Nephron (organoid): ENCODE measurements at regions not wholly inside any gene's neighbourhood (a gene's known extent, or its start where the extent isn't known, plus 50 kb on each side); places are given as distances from the start of the nearest gene placed in this dataset.

ENCODE experiments used
- H3K27ac Mint-ChIP-seq, 3 experiments: 2 replicates each; pipeline ENCODE4 v1.8.0; 2020; ENCODE audit warnings: mixed read lengths in 3 of 3, mild to moderate bottlenecking in 2 of 3, moderate library complexity in 1 of 3
- H3K27me3 Mint-ChIP-seq: 2 replicates; pipeline ENCODE4 v1.8.0; 2021; ENCODE audit warnings: low read depth, mild to moderate bottlenecking, moderate library complexity, mixed read lengths
- H3K36me3 Mint-ChIP-seq: 2 replicates; pipeline ENCODE4 v1.8.0; 2020; ENCODE audit warnings: low read depth, mixed read lengths
- H3K4me1 Mint-ChIP-seq: 2 replicates; pipeline ENCODE4 v1.8.0; 2020; ENCODE audit warnings: mixed read lengths
- H3K4me3 Mint-ChIP-seq, 3 experiments: 2 replicates each; pipeline ENCODE4 v1.8.0; 2020; ENCODE audit warnings: mild to moderate bottlenecking in 3 of 3, mixed read lengths in 3 of 3, moderate library complexity in 2 of 3
- H3K9me3 Mint-ChIP-seq: 2 replicates; pipeline ENCODE4 v1.8.0; 2020; ENCODE audit warnings: mixed read lengths
- TF ChIP-seq, protein P1 (sequence below), 3 experiments: fragments of 200-600 bp; sonication (generic); IDR thresholded peaks; one replicate each; pipeline ENCODE4 v1.5.0; 2021; ENCODE audit warnings: antibody characterized with exemption in 3 of 3; ENCODE audit not compliant: unreplicated experiment in 3 of 3

DNA sequence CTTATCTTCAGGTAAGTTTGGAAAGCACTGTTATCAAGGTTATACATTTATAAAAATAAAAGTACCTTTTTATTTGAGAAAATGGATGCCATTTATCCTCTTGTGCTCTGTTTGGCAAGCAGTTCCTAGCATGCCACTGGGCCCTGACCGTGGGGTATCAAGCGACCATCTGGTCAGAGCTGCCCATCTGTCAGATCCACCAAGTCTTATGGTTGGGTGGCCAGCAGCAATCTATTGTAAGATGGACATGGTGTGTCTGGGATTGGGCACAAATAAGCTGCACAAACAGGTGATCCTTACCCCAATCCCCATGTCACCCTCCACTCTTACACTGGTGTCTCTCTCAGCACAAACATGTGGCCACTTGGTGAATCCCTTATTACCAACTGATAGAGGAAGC, 178.5 kb downstream of the DLEU7 start:
- H3K4me1 Mint-ChIP-seq: peaks cover 6% of the 10 kb centered on the region
- peaks cover 18% of the 10 kb centered on the region for H3K9me3 Mint-ChIP-seq
- H3K27ac Mint-ChIP-seq: no peak overlapping the region
- H3K27me3 Mint-ChIP-seq: no peaks in the 10 kb centered on the region
- no peak overlapping the region for H3K4me3 Mint-ChIP-seq
- H3K36me3 Mint-ChIP-seq: peaks cover 18% of the 10 kb centered on the region
- TF ChIP-seq, protein P1, sequence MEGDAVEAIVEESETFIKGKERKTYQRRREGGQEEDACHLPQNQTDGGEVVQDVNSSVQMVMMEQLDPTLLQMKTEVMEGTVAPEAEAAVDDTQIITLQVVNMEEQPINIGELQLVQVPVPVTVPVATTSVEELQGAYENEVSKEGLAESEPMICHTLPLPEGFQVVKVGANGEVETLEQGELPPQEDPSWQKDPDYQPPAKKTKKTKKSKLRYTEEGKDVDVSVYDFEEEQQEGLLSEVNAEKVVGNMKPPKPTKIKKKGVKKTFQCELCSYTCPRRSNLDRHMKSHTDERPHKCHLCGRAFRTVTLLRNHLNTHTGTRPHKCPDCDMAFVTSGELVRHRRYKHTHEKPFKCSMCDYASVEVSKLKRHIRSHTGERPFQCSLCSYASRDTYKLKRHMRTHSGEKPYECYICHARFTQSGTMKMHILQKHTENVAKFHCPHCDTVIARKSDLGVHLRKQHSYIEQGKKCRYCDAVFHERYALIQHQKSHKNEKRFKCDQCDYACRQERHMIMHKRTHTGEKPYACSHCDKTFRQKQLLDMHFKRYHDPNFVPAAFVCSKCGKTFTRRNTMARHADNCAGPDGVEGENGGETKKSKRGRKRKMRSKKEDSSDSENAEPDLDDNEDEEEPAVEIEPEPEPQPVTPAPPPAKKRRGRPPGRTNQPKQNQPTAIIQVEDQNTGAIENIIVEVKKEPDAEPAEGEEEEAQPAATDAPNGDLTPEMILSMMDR (IDR thresholded peaks at IDR 0.05; ENCODE audit: unreplicated experiment in 3 of 3): no peak

DNA sequence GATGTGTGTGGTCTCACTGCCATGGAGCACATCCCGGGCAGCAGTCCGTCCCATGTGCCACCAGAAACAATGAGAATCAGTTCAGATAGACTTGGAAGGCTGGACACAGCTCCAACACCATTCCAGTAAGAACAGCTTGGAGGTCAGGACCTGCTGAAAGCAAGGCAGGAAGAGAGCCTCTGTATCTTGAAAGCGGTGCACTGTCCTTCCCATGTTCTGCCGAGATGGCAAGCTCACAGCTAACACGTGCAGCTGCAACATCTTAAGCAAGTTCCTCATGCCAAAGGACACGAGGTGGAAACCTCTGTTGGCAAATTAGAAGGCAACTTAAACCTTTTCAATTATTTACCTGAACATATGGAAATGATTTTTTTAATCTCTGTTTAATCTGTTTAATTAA, 175.4 kb downstream of the DLEU7 start:
- Mint-ChIP-seq H3K4me1 (peaks cover 22% of the 10 kb centered on the region), H3K36me3 (peaks cover 10% of the 10 kb centered on the region), H3K9me3 (peaks cover 6% of the 10 kb centered on the region), H3K27ac (no peak overlapping the region), H3K4me3 (no peak overlapping the region), H3K27me3 (peaks cover 6% of the 10 kb centered on the region)
- TF ChIP-seq, protein P1 (IDR thresholded peaks at IDR 0.05; ENCODE audit: unreplicated experiment in 3 of 3): no peak

DNA sequence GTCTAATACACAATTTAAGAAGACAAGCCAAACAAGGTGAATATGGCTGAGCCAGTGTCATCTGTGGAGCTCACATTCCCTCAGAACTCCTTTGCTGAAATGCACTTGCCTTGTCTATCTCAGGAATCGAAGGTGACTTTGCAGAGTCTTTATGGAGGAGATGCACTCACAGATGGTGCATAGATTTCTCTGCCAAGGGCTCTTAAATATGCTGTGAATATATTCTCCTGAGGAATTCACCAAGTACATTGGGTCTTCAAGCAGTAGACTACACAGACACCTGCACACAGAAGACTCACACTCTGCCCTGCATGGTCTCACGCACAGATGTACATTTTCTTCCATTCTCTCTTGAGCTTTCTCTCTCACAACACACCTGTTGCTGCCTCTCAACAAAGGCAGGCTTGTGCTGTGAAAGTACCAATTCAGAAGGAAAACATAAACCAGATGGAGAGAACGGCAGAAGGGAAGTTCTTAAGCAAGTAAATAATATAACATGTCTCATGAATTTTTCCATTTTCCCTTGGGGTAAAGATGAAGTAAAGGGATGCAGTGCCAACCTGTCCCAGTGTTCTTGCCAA, 174.7 kb downstream of the DLEU7 start:
- Mint-ChIP-seq H3K9me3 (peaks cover 6% of the 10 kb centered on the region), H3K36me3 (peaks cover 10% of the 10 kb centered on the region), H3K4me1 (peaks cover 22% of the 10 kb centered on the region), H3K27me3 (peaks cover 6% of the 10 kb centered on the region), H3K4me3 (no peak overlapping the region), H3K27ac (no peak overlapping the region)
- TF ChIP-seq, protein P1 (IDR thresholded peaks at IDR 0.05; ENCODE audit: unreplicated experiment in 3 of 3): no peak

DNA sequence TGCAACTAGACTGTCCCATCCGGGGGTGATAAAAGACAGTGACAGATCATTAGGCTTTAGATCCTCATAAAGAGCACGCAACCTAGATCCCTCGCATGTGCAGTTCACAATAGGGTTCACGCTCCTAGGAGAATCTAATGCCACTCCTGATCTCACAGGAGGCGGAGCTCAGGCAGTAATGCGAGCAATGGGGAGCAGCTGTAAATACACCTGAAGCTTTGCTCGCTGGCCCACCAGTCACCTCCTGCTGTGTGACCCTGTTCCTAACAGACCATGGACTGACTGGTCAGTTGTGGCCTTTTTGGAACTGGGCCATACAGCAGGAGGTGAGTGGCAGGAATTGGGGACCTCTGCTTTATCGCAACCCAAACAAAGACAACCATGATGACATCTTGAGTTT, 173.2 kb downstream of the DLEU7 start:
- peaks cover 12% of the 10 kb centered on the region for H3K27me3 Mint-ChIP-seq
- TF ChIP-seq, protein P1 (IDR thresholded peaks at IDR 0.05; ENCODE audit: unreplicated experiment in 3 of 3): no peak

DNA sequence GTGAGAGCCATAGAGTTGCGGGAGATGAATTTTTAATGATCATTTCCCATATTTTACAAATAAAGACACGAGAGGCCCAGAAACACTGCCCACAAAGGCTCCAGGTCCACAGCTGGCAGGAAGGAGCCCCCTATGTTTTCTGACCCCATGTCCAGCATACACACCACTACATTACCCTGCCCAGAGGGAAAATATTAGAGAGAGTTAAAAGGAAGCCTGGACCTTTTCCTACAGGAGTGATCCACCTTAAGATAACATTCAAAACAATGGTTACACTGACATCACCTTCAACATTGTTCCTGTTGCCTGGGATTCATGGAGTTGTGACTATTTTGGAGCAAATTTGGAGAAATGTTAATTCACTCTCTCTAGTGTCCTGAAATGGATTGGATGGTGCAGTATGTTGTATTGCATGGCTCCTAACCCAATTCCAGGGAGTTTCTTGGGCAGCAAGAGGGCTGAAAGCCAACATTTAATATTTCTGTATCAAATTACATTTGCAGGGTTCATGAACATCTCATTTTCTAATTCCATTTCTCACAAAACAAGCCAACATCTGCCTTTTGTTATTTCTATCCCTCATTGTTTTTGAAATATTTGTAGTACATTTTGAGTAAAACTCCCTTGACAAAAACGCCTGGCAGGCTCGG, 172.5 kb downstream of the DLEU7 start:
- peaks cover 22% of the 10 kb centered on the region for H3K4me1 Mint-ChIP-seq
- H3K9me3 Mint-ChIP-seq: peaks cover 4% of the 10 kb centered on the region
- peaks cover 4% of the 10 kb centered on the region for H3K36me3 Mint-ChIP-seq
- H3K27me3 Mint-ChIP-seq: peaks cover 12% of the 10 kb centered on the region
- TF ChIP-seq, protein P1 (IDR thresholded peaks at IDR 0.05; ENCODE audit: unreplicated experiment in 3 of 3): no peak
- peak overlapping the region in 1 of 3 experiments; percentile 21 for H3K27ac Mint-ChIP-seq
- H3K4me3 Mint-ChIP-seq: no peak overlapping the region

More for the DNA sequence above, 173.2 kb downstream of the DLEU7 start:
- H3K4me3 Mint-ChIP-seq: no peak overlapping the region
- H3K9me3 Mint-ChIP-seq: peaks cover 4% of the 10 kb centered on the region
- peaks cover 8% of the 10 kb centered on the region for H3K36me3 Mint-ChIP-seq
- H3K27ac Mint-ChIP-seq: no peak overlapping the region
- peaks cover 22% of the 10 kb centered on the region for H3K4me1 Mint-ChIP-seq

DNA sequence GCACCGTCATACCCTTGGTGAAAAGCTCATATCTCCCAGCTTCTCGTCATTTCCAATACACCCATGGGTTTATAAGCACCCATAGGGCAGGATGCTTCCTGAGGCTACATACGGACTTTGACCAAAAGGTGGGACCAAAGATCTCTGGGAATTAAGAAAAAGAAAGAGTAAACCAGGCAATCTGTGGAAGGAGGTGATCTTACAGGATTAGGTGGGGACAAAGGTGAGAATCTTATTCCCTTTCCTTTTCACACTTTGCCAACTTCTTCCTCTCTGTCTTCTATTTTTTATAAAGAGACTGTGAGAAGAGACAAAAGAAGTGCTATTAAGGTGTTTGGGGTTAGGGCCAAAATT, 172.0 kb downstream of the DLEU7 start:
- peaks cover 24% of the 10 kb centered on the region for H3K4me1 Mint-ChIP-seq
- no peak overlapping the region for H3K4me3 Mint-ChIP-seq
- peaks cover 12% of the 10 kb centered on the region for H3K27me3 Mint-ChIP-seq
- peak overlapping the region in 1 of 3 experiments; percentile 21 for H3K27ac Mint-ChIP-seq
- no peaks in the 10 kb centered on the region for H3K36me3 Mint-ChIP-seq
- H3K9me3 Mint-ChIP-seq: no peaks in the 10 kb centered on the region
- TF ChIP-seq, protein P1 (IDR thresholded peaks at IDR 0.05; ENCODE audit: unreplicated experiment in 3 of 3): no peak
